Tibial nerve (tissue), 4 donors: ENCODE measurements at regions not wholly inside any gene's neighbourhood (a gene's known extent, or its start where the extent isn't known, plus 50 kb on each side); places are given as distances from the start of the nearest gene placed in this dataset.

ENCODE experiments used
- EP300 ChIP-seq, 2 donors: sonication (generic); formaldehyde crosslinking; IDR thresholded peaks; one replicate each; pipeline ENCODE4 v1.6.1; 2017; ENCODE audit warnings: antibody characterized with exemption in 2 of 2, mild to moderate bottlenecking in 1 of 2
- POLR2A ChIP-seq, 2 donors: fragments of 450-650 bp; IDR thresholded peaks; one replicate each; pipeline ENCODE4 v1.6.1; 2017; ENCODE audit warnings: antibody characterized with exemption in 2 of 2, mild to moderate bottlenecking in 2 of 2, moderate library complexity in 2 of 2
- TF ChIP-seq, protein P1 (sequence below), 5 experiments: fragments of 200-600 bp in 3 of 5; fragments of 450-650 bp in 2 of 5; sonication (generic) in 3 of 5; IDR thresholded peaks; one replicate each; pipeline ENCODE4 v1.5.1; 2016 to 2019; ENCODE audit warnings: antibody characterized with exemption in 5 of 5, mild to moderate bottlenecking in 3 of 5, moderate library complexity in 2 of 5

DNA sequence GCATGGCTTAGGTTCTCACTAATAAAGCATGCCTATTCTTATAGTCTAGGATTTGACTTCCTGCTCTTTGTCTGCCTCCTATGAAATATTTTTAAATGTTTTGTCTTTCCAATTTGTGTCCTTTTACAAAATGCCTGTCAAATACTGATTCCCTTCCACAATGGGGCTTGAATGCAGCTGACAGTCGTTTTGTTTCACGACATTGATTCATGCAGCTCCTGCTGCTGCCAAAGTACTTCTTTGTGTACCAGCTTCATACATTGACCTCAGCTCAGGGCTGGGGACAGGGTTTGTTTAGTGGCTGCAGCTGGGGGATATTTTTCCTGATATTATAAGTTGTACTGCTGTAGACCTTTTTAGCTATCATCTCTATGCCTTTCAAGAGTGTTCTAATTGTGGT is 371.9 kb upstream of the CHRM2 start:
- TF ChIP-seq, protein P1, sequence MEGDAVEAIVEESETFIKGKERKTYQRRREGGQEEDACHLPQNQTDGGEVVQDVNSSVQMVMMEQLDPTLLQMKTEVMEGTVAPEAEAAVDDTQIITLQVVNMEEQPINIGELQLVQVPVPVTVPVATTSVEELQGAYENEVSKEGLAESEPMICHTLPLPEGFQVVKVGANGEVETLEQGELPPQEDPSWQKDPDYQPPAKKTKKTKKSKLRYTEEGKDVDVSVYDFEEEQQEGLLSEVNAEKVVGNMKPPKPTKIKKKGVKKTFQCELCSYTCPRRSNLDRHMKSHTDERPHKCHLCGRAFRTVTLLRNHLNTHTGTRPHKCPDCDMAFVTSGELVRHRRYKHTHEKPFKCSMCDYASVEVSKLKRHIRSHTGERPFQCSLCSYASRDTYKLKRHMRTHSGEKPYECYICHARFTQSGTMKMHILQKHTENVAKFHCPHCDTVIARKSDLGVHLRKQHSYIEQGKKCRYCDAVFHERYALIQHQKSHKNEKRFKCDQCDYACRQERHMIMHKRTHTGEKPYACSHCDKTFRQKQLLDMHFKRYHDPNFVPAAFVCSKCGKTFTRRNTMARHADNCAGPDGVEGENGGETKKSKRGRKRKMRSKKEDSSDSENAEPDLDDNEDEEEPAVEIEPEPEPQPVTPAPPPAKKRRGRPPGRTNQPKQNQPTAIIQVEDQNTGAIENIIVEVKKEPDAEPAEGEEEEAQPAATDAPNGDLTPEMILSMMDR (IDR thresholded peaks at IDR 0.05), result no peak
- TF ChIP-seq POLR2A (IDR thresholded peaks at IDR 0.05) (no peak), EP300 (IDR thresholded peaks at IDR 0.05) (no peak)
